HEK293 (cell line): ENCODE measurements at regions not wholly inside any gene's neighbourhood (a gene's known extent, or its start where the extent isn't known, plus 50 kb on each side); places are given as distances from the start of the nearest gene placed in this dataset.

Experiments used
- CTCF ChIA-PET: fragments of 350-600 bp; formaldehyde crosslinking; extraction: SDS; loops from one replicate; lab custom pipeline; 2021; ENCODE audit warnings: antibody characterized with exemption; lab: Yijun Ruan, JAX
- POLR2A ChIA-PET: fragments of 300-600 bp; formaldehyde crosslinking; extraction: SDS; loops from one replicate; lab custom pipeline; 2020; ENCODE audit warnings: antibody characterized with exemption, inconsistent platforms; lab: Yijun Ruan, JAX
- H3K27ac ChIP-seq: fragments of 200-500 bp; sonication (Bioruptor generic); 2 replicates; pipeline ENCODE4 v1.5.1; 2014; ENCODE audit warnings: low read depth, low read length, control low read depth, inconsistent platforms; ENCODE audit errors: extremely low read depth
- H3K36me3 ChIP-seq, 2 experiments: fragments of 200-500 bp in 1 of 2; sonication (Bioruptor generic) in 1 of 2; 1 replicate in 1 of 2; 2 replicates in 1 of 2; pipeline ENCODE4 v1.5.1; 2014 to 2017; ENCODE audit warnings: inconsistent platforms in 2 of 2, low read length in 2 of 2; ENCODE audit not compliant: control insufficient read depth in 2 of 2, insufficient read depth in 1 of 2
- H3K4me1 ChIP-seq: fragments of 200-500 bp; sonication (Bioruptor generic); 2 replicates; pipeline ENCODE4 v1.5.1; 2014; ENCODE audit warnings: mild to moderate bottlenecking, low read length, inconsistent platforms; ENCODE audit not compliant: control insufficient read depth, insufficient read depth
- H3K4me3 ChIP-seq: 2 replicates; pipeline ENCODE4 v1.5.1; 2011; ENCODE audit warnings: low read depth, mild to moderate bottlenecking, control low read depth, low read length, moderate library complexity
- H3K9me3 ChIP-seq: fragments of 200-500 bp; sonication (Bioruptor generic); 2 replicates; pipeline ENCODE4 v1.5.1; 2014; ENCODE audit warnings: low read depth, low read length, inconsistent platforms; ENCODE audit not compliant: control insufficient read depth, insufficient read depth
- BCL11A ChIP-seq: fragments of 450-650 bp; formaldehyde crosslinking; IDR thresholded peaks from 2 replicates; pipeline ENCODE4 v1.5.1; 2016; ENCODE audit warnings: low read depth, missing biosample characterization, missing genetic modification characterization
- BCL6B ChIP-seq: fragments of 450-650 bp; formaldehyde crosslinking; IDR thresholded peaks from 2 replicates; pipeline ENCODE4 v1.5.1; 2017; ENCODE audit warnings: missing biosample characterization, missing genetic modification characterization
- GFI1B ChIP-seq: fragments of 450-650 bp; formaldehyde crosslinking; IDR thresholded peaks from 2 replicates; pipeline ENCODE4 v1.5.1; 2016; ENCODE audit warnings: missing biosample characterization, missing genetic modification characterization
- PATZ1 ChIP-seq: fragments of 450-650 bp; formaldehyde crosslinking; IDR thresholded peaks from 2 replicates; pipeline ENCODE4 v1.5.1; 2016; ENCODE audit warnings: missing biosample characterization, missing genetic modification characterization
- SETDB1 ChIP-seq: IDR thresholded peaks from one replicate; pipeline ENCODE4 v1.6.1; 2017; ENCODE audit warnings: mild to moderate bottlenecking, low read length, moderate library complexity, mixed read lengths; ENCODE audit not compliant: insufficient read length
- ZBTB11 ChIP-seq: fragments of 450-650 bp; formaldehyde crosslinking; conservative IDR thresholded peaks from 2 replicates; pipeline ENCODE4 v1.5.1; 2016; ENCODE audit warnings: low read depth, missing biosample characterization, missing genetic modification characterization
- ZBTB21 ChIP-seq: fragments of 450-650 bp; formaldehyde crosslinking; IDR thresholded peaks from 2 replicates; pipeline ENCODE4 v1.5.1; 2017; ENCODE audit warnings: missing biosample characterization, missing genetic modification characterization
- ZBTB6 ChIP-seq: fragments of 450-650 bp; formaldehyde crosslinking; IDR thresholded peaks from 2 replicates; pipeline ENCODE4 v1.5.1; 2017; ENCODE audit warnings: missing biosample characterization, missing genetic modification characterization
- ZNF138 ChIP-seq: fragments of 450-650 bp; formaldehyde crosslinking; IDR thresholded peaks from 2 replicates; pipeline ENCODE4 v1.5.1; 2016; ENCODE audit warnings: missing biosample characterization, missing genetic modification characterization, borderline replicate concordance
- ZNF214 ChIP-seq: fragments of 450-650 bp; formaldehyde crosslinking; IDR thresholded peaks from 2 replicates; pipeline ENCODE4 v1.5.1; 2017; ENCODE audit warnings: missing biosample characterization, mild to moderate bottlenecking, missing genetic modification characterization, borderline replicate concordance
- ZNF394 ChIP-seq: fragments of 450-650 bp; formaldehyde crosslinking; IDR thresholded peaks from 2 replicates; pipeline ENCODE4 v1.5.1; 2016; ENCODE audit warnings: missing biosample characterization, missing genetic modification characterization, mild to moderate bottlenecking, moderate library complexity, borderline replicate concordance
- ZNF404 ChIP-seq: fragments of 450-650 bp; formaldehyde crosslinking; IDR thresholded peaks from 2 replicates; pipeline ENCODE4 v1.5.1; 2017; ENCODE audit warnings: missing biosample characterization, missing genetic modification characterization
- ZNF426 ChIP-seq: fragments of 450-650 bp; formaldehyde crosslinking; IDR thresholded peaks from 2 replicates; pipeline ENCODE4 v1.5.1; 2017; ENCODE audit warnings: missing biosample characterization, missing genetic modification characterization, mild to moderate bottlenecking, inconsistent platforms, moderate library complexity
- ZNF558 ChIP-seq: fragments of 450-650 bp; formaldehyde crosslinking; IDR thresholded peaks from 2 replicates; pipeline ENCODE4 v1.5.1; 2016; ENCODE audit warnings: missing biosample characterization, missing genetic modification characterization
- ZNF596 ChIP-seq: fragments of 450-650 bp; IDR thresholded peaks from 2 replicates; pipeline ENCODE4 v1.5.0; 2018; ENCODE audit warnings: missing biosample characterization, mild to moderate bottlenecking, missing genetic modification characterization, moderate library complexity
- ZNF664 ChIP-seq: fragments of 450-650 bp; formaldehyde crosslinking; IDR thresholded peaks from 2 replicates; pipeline ENCODE4 v1.5.1; 2016; ENCODE audit warnings: missing biosample characterization, missing genetic modification characterization
- ZNF76 ChIP-seq: fragments of 450-650 bp; formaldehyde crosslinking; IDR thresholded peaks from 2 replicates; pipeline ENCODE4; 2016; ENCODE audit warnings: low read depth, missing biosample characterization, missing genetic modification characterization, borderline replicate concordance
- ZSCAN16 ChIP-seq: fragments of 450-650 bp; formaldehyde crosslinking; IDR thresholded peaks from 2 replicates; pipeline ENCODE4 v1.5.1; 2016; ENCODE audit warnings: missing biosample characterization, missing genetic modification characterization

- TF ChIP-seq ZBTB11 (tag by site-specific recombination) (no peak), ZNF394 (tag by site-specific recombination) (no peak)
Measured at GRCh38 chr5:164481270-164481669, 975.9 kb downstream of the MAT2B start (continued).

- Histone ChIP-seq H3K9me3 (no peaks in the 10 kb centered on the region), H3K36me3 (no peaks in the 10 kb centered on the region), H3K27ac (no peak overlapping the region), H3K4me3 (no peak overlapping the region), H3K4me1 (no peaks in the 10 kb centered on the region)
- TF ChIP-seq ZNF404 (no peak), ZNF558 (no peak), ZBTB21 (tag by site-specific recombination) (no peak), ZSCAN16 (tag by site-specific recombination) (no peak), PATZ1 (no peak)
- POLR2A ChIA-PET = no interaction called here
- CTCF ChIA-PET = interaction anchor here (0.6 to 0.7 kb wide), 2 partner anchors 18 to 518 kb away, joined by 3 to 4 read pairs; no protein-coding TSS in a partner anchor
Measured at GRCh38 chr5:164482351-164482750, 976.9 kb downstream of the MAT2B start.

- no peaks in the 10 kb centered on the region for H3K9me3 ChIP-seq
- H3K4me1 ChIP-seq = no peaks in the 10 kb centered on the region
- TF ChIP-seq BCL6B (tag by site-specific recombination) (no peak), ZBTB6 (tag by site-specific recombination) (no peak), BCL11A (tag by site-specific recombination) (no peak), ZNF426 (tag by site-specific recombination) (no peak), ZNF558 (no peak), ZNF138 (no peak), ZNF664 (tag by site-specific recombination) (no peak), GFI1B (no peak), SETDB1 (no peak), ZNF214 (tag by site-specific recombination) (no peak), ZNF76 (tag by site-specific recombination) (no peak), ZNF596 (no peak)
- no peak overlapping the region for H3K27ac ChIP-seq
- CTCF ChIA-PET = interaction anchor here (0.6 to 0.7 kb wide), 2 partner anchors 157 to 456 kb away, joined by 3 read pairs; no protein-coding TSS in a partner anchor
- POLR2A ChIA-PET = no interaction called here
- H3K4me3 ChIP-seq = no peak overlapping the region
- no peaks in the 10 kb centered on the region for H3K36me3 ChIP-seq
Measured at GRCh38 chr5:164484948-164485347, 979.5 kb downstream of the MAT2B start.
